Upper lobe of left lung (tissue), 4 donors: ENCODE measurements at regions not wholly inside any gene's neighbourhood (a gene's known extent, or its start where the extent isn't known, plus 50 kb on each side); places are given as distances from the start of the nearest gene placed in this dataset.

Source experiments
- POLR2AphosphoS5 ChIP-seq, 2 donors: sonication (generic); formaldehyde crosslinking; IDR thresholded peaks; one replicate each; pipeline ENCODE4 v1.5.1; 2017; ENCODE audit warnings: antibody characterized with exemption in 2 of 2
- TF ChIP-seq, protein P1 (sequence below), 6 experiments: fragments of 450-650 bp in 4 of 6; fragments of 200-600 bp in 2 of 6; sonication (generic) in 2 of 6; IDR thresholded peaks; one replicate each; pipeline ENCODE4 v1.5.1; 2016 to 2019; ENCODE audit warnings: antibody characterized with exemption in 6 of 6

DNA sequence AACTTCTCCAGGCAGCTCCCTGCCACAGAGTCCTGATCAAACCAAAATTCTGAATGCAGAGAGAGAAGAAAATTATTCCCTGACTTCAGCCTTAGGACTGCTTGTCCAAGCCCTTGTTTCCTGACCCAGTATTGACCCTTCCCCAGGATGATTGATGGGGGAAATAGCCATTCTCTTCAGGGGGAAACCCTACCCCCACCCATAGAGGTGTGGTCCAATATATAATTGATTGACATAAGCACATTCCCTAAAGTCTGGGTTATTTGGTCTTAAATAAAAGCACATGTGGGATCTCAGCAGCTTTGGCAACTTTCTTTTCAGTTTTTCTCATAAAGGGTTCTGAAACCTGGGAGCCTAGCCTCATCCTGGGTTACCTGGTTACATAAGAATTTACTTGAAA lies 201.2 kb upstream of the DDHD1 start:
- TF ChIP-seq, protein P1, sequence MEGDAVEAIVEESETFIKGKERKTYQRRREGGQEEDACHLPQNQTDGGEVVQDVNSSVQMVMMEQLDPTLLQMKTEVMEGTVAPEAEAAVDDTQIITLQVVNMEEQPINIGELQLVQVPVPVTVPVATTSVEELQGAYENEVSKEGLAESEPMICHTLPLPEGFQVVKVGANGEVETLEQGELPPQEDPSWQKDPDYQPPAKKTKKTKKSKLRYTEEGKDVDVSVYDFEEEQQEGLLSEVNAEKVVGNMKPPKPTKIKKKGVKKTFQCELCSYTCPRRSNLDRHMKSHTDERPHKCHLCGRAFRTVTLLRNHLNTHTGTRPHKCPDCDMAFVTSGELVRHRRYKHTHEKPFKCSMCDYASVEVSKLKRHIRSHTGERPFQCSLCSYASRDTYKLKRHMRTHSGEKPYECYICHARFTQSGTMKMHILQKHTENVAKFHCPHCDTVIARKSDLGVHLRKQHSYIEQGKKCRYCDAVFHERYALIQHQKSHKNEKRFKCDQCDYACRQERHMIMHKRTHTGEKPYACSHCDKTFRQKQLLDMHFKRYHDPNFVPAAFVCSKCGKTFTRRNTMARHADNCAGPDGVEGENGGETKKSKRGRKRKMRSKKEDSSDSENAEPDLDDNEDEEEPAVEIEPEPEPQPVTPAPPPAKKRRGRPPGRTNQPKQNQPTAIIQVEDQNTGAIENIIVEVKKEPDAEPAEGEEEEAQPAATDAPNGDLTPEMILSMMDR (IDR thresholded peaks at IDR 0.05), result no peak
- TF ChIP-seq POLR2AphosphoS5 (IDR thresholded peaks at IDR 0.05), result no peak
